Esophagus squamous epithelium (tissue), 5 donors: ENCODE measurements at regions not wholly inside any gene's neighbourhood (a gene's known extent, or its start where the extent isn't known, plus 50 kb on each side); places are given as distances from the start of the nearest gene placed in this dataset.

ENCODE experiments used
- DNase-seq: peaks from one replicate; lab custom pipeline; 2025; lab: John Stamatoyannopoulos, UW
- H3K27ac ChIP-seq, 4 donors: fragments of 200-600 bp; sonication (generic); one replicate each; pipeline ENCODE4 v1.5.1; 2016 to 2019; ENCODE audit warnings: mild to moderate bottlenecking in 1 of 4
- H3K27me3 ChIP-seq, 4 donors: fragments of 200-600 bp; sonication (generic); 1 replicate in 3 of 4; 2 replicates in 1 of 4; pipeline versions ENCODE4 v1.5.1 to v1.6.0; 2017 to 2021; ENCODE audit warnings: antibody characterized with exemption in 1 of 4
- H3K36me3 ChIP-seq, 3 donors: fragments of 200-600 bp; sonication (generic); one replicate each; pipeline ENCODE4 v1.5.1; 2016 to 2019
- H3K4me1 ChIP-seq, 3 donors: fragments of 200-600 bp; sonication (generic); one replicate each; pipeline ENCODE4 v1.5.1; 2017 to 2019
- H3K4me3 ChIP-seq, 4 donors: fragments of 200-600 bp; sonication (generic); 1 replicate in 3 of 4; 2 replicates in 1 of 4; pipeline ENCODE4 v1.5.1; 2016 to 2019; ENCODE audit warnings: mild to moderate bottlenecking in 2 of 4, moderate library complexity in 1 of 4
- H3K9me3 ChIP-seq, 3 donors: fragments of 200-600 bp; sonication (generic); one replicate each; pipeline ENCODE4 v1.5.1; 2016 to 2019
- POLR2A ChIP-seq, 4 donors: fragments of 450-650 bp; IDR thresholded peaks; one replicate each; pipeline ENCODE4 v1.6.1; 2017; ENCODE audit warnings: antibody characterized with exemption in 4 of 4, mild to moderate bottlenecking in 4 of 4, moderate library complexity in 3 of 4
- WGBS, 2 donors: methylation state at CpG; one replicate each; pipeline ENCODE4 v1.1.5; 2018; 5-methylcytosine and 5-hydroxymethylcytosine counted together
- intact Hi-C: fragments of 100-400 bp; cut with DNase I; formaldehyde crosslinking; loops from one replicate; pipeline ENCODE4 v1.15.0; 2022
- TF ChIP-seq, protein P1 (sequence below), 6 experiments: fragments of 450-650 bp in 4 of 6; fragments of 200-600 bp in 2 of 6; sonication (generic) in 2 of 6; IDR thresholded peaks; one replicate each; pipeline ENCODE4 v1.5.1; 2016 to 2019; ENCODE audit warnings: antibody characterized with exemption in 6 of 6, mild to moderate bottlenecking in 4 of 6, moderate library complexity in 4 of 6
- donor health status: DM: yes; HTN: yes; CAD: no.

DNA sequence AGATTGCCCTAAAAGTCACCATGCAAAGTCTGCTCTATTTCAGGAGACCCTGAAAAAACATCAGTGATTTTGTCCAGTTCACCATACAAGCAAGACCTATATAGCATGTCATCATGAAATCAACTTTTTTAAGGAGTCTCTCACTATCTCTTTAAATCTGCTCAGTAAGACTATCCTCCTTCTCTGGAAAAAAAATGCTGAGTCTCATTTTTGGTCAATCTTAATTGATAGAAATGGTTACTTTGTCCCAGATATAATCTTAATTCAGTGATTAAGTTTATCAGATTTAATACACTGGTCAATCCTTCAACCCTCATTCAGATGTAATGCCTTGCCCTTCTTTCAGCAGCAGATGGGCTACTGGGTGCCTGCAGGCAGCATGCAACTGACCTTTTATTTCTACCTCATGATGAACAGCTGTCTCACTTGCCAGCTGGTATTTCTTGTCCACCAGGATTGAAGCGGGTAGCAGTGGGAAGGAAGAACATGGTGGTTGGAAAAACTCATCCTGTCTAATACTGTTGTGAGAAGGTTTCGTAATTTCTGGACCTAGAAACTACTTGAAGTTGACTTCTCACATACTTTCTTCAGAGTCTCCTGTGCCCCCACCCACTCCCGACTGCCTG lies 375.3 kb downstream of the DNAH5 start:
- Histone ChIP-seq H3K9me3 (peaks cover 0 to 6% (median 0%) of the 10 kb centered on the region in 3 donors), H3K4me1 (no peaks in the 10 kb centered on the region), H3K36me3 (no peaks in the 10 kb centered on the region), H3K27ac (no peak overlapping the region), H3K27me3 (no peaks in the 10 kb centered on the region), H3K4me3 (no peak overlapping the region)
- no peak for DNase-seq
- no peak for TF ChIP-seq POLR2A (IDR thresholded peaks at IDR 0.05)
- TF ChIP-seq, protein P1, sequence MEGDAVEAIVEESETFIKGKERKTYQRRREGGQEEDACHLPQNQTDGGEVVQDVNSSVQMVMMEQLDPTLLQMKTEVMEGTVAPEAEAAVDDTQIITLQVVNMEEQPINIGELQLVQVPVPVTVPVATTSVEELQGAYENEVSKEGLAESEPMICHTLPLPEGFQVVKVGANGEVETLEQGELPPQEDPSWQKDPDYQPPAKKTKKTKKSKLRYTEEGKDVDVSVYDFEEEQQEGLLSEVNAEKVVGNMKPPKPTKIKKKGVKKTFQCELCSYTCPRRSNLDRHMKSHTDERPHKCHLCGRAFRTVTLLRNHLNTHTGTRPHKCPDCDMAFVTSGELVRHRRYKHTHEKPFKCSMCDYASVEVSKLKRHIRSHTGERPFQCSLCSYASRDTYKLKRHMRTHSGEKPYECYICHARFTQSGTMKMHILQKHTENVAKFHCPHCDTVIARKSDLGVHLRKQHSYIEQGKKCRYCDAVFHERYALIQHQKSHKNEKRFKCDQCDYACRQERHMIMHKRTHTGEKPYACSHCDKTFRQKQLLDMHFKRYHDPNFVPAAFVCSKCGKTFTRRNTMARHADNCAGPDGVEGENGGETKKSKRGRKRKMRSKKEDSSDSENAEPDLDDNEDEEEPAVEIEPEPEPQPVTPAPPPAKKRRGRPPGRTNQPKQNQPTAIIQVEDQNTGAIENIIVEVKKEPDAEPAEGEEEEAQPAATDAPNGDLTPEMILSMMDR (IDR thresholded peaks at IDR 0.05) = no peak
- intact Hi-C loops = no loop called here
- WGBS, 2 donors = 78 to 82% methylated on average over 3 of the region's 3 CpGs

GRCh38 chr5:13567819-13568218 lies 376.7 kb downstream of the DNAH5 start:
- H3K4me1 ChIP-seq = no peaks in the 10 kb centered on the region
- no peak overlapping the region for H3K27ac ChIP-seq
- H3K27me3 ChIP-seq = no peaks in the 10 kb centered on the region
- H3K4me3 ChIP-seq = no peak overlapping the region
- intact Hi-C loops = no loop called here
- no peak for DNase-seq
- no peaks in the 10 kb centered on the region for H3K36me3 ChIP-seq
- TF ChIP-seq, protein P1 (IDR thresholded peaks at IDR 0.05) = no peak
- no peak for TF ChIP-seq POLR2A (IDR thresholded peaks at IDR 0.05)
- H3K9me3 ChIP-seq = peaks cover 0 to 6% (median 0%) of the 10 kb centered on the region in 3 donors

DNA sequence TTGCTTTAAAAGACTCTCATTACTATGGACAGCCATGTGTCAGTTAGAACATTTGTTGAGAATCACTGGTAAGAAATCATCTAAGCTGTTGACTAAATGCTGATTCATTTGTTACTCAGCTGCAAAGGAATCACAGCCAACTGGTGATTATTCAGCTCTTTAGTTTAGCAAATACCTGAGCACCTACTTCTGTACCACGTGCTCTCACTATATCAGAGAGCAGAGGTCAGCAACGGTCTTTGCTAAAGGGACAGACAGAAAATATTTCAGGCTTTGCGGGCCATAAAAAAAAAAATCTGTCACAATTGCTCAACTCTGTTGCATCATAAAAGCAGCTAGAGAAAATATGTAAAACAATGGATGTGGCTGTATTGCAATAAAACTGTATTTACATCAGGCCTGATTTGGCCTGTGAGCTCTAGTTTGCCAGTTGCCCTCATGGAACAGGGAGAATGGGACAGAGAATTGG lies 377.6 kb downstream of the DNAH5 start:
- Histone ChIP-seq H3K4me1 (no peaks in the 10 kb centered on the region), H3K9me3 (peaks cover 0 to 6% (median 0%) of the 10 kb centered on the region in 3 donors), H3K4me3 (no peak overlapping the region), H3K27ac (no peak overlapping the region), H3K36me3 (no peaks in the 10 kb centered on the region), H3K27me3 (no peaks in the 10 kb centered on the region)
- DNase-seq = no peak
- WGBS, 2 donors = 47 to 49% methylated on average over 3 of the region's 3 CpGs
- intact Hi-C loops = no loop called here
- no peak for TF ChIP-seq POLR2A (IDR thresholded peaks at IDR 0.05)
- TF ChIP-seq, protein P1 (IDR thresholded peaks at IDR 0.05) = no peak

DNA sequence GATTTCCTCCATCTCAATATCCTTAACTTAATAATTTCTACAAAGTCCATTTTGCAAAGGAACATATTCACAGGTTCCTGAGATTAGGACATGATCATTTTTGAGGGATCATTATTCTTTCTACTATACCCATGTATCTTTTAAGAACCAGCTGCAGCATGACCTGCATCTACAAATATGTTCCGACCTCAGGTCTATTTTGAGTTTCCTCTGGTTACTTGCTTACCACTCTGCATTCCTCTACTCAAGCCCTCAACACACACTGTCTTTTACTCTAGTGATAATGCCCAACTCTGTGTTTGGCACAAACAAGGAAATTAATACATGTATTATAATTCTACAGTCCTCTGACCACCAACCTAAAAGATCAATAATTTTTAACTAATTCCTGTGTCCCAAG lies 386.1 kb downstream of the DNAH5 start:
- no peaks in the 10 kb centered on the region for H3K36me3 ChIP-seq
- H3K27ac ChIP-seq = no peak overlapping the region
- H3K4me3 ChIP-seq = no peak overlapping the region
- H3K27me3 ChIP-seq = no peaks in the 10 kb centered on the region
- H3K9me3 ChIP-seq = no peaks in the 10 kb centered on the region
- H3K4me1 ChIP-seq = no peaks in the 10 kb centered on the region
- DNase-seq = no peak
- intact Hi-C loops = no loop called here
- TF ChIP-seq, protein P1 (IDR thresholded peaks at IDR 0.05) = no peak
- no peak for TF ChIP-seq POLR2A (IDR thresholded peaks at IDR 0.05)
- 83 to 85% methylated on average over 1 of the region's 1 CpG for WGBS, 2 donors

- H3K9me3 ChIP-seq = no peaks in the 10 kb centered on the region
- no peaks in the 10 kb centered on the region for H3K36me3 ChIP-seq
- no peaks in the 10 kb centered on the region for H3K27me3 ChIP-seq
- intact Hi-C loops = no loop called here
- no peak overlapping the region for H3K27ac ChIP-seq
- DNase-seq = no peak
- WGBS, 2 donors = 24 to 25% methylated on average over 4 of the region's 4 CpGs
- TF ChIP-seq POLR2A (IDR thresholded peaks at IDR 0.05) = no peak
- TF ChIP-seq, protein P1 (IDR thresholded peaks at IDR 0.05) = no peak
- H3K4me3 ChIP-seq = no peak overlapping the region
- H3K4me1 ChIP-seq = no peaks in the 10 kb centered on the region
Measured at GRCh38 chr5:13553896-13554295, 390.6 kb downstream of the DNAH5 start.
